ENCODE measurements at regions not wholly inside any gene's neighbourhood (a gene's known extent, or its start where the extent isn't known, plus 50 kb on each side); places are given as distances from the start of the nearest gene placed in this dataset.
"Not testable (repeated sequence)": the region's sequence is repeated elsewhere in the genome, so short reads cannot be mapped to it uniquely, and the experiment has no call there.

- no peak for DNase-seq
Measured at GRCh38 chr15:81897057-81897677, 148.7 kb downstream of the MEX3B start.

- no peak for DNase-seq
Measured at GRCh38 chr15:81896356-81896755, 149.5 kb downstream of the MEX3B start.

- no peak for DNase-seq
Measured at GRCh38 chr15:81895723-81896122, 150.1 kb downstream of the MEX3B start.

- no peak for DNase-seq
Measured at GRCh38 chr15:81894061-81894460, 151.8 kb downstream of the MEX3B start.

- no peak for DNase-seq
Measured at GRCh38 chr15:81893182-81893835, 152.5 kb downstream of the MEX3B start.

- no peak for DNase-seq
Measured at GRCh38 chr15:81890496-81890895, 155.3 kb downstream of the MEX3B start.

GRCh38 chr15:81889485-81889881 lies 156.3 kb downstream of the MEX3B start:
- no peak for DNase-seq

GRCh38 chr15:81888748-81889484 lies 156.9 kb downstream of the MEX3B start:
- no peak for DNase-seq

GRCh38 chr15:81887912-81888311 lies 157.9 kb downstream of the MEX3B start:
- no peak for DNase-seq

GRCh38 chr15:81887188-81887587 lies 158.6 kb downstream of the MEX3B start:
- not testable (repeated sequence) for DNase-seq

- DNase-seq, result no peak
Measured at GRCh38 chr15:81886591-81886990, 159.2 kb downstream of the MEX3B start.

- no peak for DNase-seq
Measured at GRCh38 chr15:81886080-81886479, 159.7 kb downstream of the MEX3B start.

GRCh38 chr15:81885135-81885534 lies 160.7 kb downstream of the MEX3B start:
- DNase-seq, result no peak

- DNase-seq, result no peak
Measured at GRCh38 chr15:81882504-81882903, 163.3 kb downstream of the MEX3B start.

- no peak for DNase-seq
Measured at GRCh38 chr15:81880833-81881232, 165.0 kb downstream of the MEX3B start.

GRCh38 chr15:81880314-81880713 lies 165.5 kb downstream of the MEX3B start:
- no peak for DNase-seq

GRCh38 chr15:81875717-81876116 lies 170.1 kb downstream of the MEX3B start:
- DNase-seq, result not testable (repeated sequence)

- not testable (repeated sequence) for DNase-seq
Measured at GRCh38 chr15:81870746-81871106, 175.1 kb downstream of the MEX3B start.

GRCh38 chr15:81870062-81870745 lies 175.6 kb downstream of the MEX3B start:
- not testable (repeated sequence) for DNase-seq

GRCh38 chr15:81869161-81869954 lies 176.5 kb downstream of the MEX3B start:
- DNase-seq, result no peak

GRCh38 chr15:81865850-81866537 lies 179.8 kb downstream of the MEX3B start:
- DNase-seq, result no peak

GRCh38 chr15:81863162-81863561 lies 182.7 kb downstream of the MEX3B start:
- no peak for DNase-seq

All from NCI-H2107 (cell line).